ENCODE measurements at regions not wholly inside any gene's neighbourhood (a gene's known extent, or its start where the extent isn't known, plus 50 kb on each side); places are given as distances from the start of the nearest gene placed in this dataset.

DNA sequence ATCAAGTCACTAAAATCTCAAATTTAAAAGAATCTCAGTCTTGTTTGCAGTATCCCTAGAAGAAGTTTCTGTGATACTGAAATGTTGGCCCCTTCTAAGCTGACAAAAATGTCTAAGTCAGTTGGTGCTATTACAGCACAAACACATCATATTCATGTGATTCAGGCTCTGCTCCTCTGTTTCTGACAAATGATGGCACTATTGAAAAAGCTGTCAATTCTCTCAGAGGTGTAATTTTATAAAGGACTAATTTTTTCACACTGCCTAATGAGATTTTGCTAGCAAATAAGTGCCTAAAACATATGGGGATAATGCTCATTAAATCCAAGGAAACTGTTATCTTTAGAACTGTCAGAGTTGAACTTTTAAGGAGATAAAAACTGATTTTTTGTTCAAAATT is 445.9 kb downstream of the DSC3 start:
- H2AFZ ChIP-seq (ENCODE audit: low read length): no peak overlapping the region
- H3K4me2 ChIP-seq (ENCODE audit: insufficient read depth in 1 of 2, low read depth in 2 of 2, low read length in 2 of 2): no peak overlapping the region
- no peak overlapping the region for H3K4me3 ChIP-seq (ENCODE audit: extremely low read depth in 1 of 4, insufficient read depth in 2 of 4, low read depth in 3 of 4, low read length in 4 of 4)
- no peaks in the 10 kb centered on the region for H3K9me3 ChIP-seq (ENCODE audit: insufficient read depth in 2 of 2, low read depth in 1 of 2, low read length in 1 of 2)
- H4K8ac ChIP-seq (ENCODE audit: extremely low read depth, insufficient read depth, low read length): no peak overlapping the region
- no peak for DNase-seq (ENCODE audit: low read depth in 1 of 2, low spot score in 2 of 2)
- H4K20me1 ChIP-seq (replicated peaks in 1 of 2; ENCODE audit: control insufficient read depth in 1 of 2, insufficient read depth in 2 of 2, low read length in 2 of 2): no peaks in the 10 kb centered on the region
- H2BK15ac ChIP-seq (ENCODE audit: low read length): no peak overlapping the region
- ChIA-PET CTCF (ENCODE audit: partially characterized antibody) (no interaction called here), POLR2A (ENCODE audit: partially characterized antibody) (no interaction called here)
- H3K23ac ChIP-seq (ENCODE audit: insufficient read length): no peak overlapping the region
- no peak overlapping the region for H3K18ac ChIP-seq (ENCODE audit: extremely low read depth, low read length)
- H3K27me3 ChIP-seq (replicated peaks in 1 of 4; ENCODE audit: control insufficient read depth in 3 of 4, extremely low read depth in 1 of 4, insufficient read depth in 3 of 4, low read length in 3 of 4): no peaks in the 10 kb centered on the region
- no peaks in the 10 kb centered on the region for H3K79me1 ChIP-seq (ENCODE audit: low read depth, low read length)
- no peak overlapping the region for H3K4ac ChIP-seq (replicated peaks; ENCODE audit: insufficient read length, low read depth, low read length)
- H3K79me2 ChIP-seq (ENCODE audit: control insufficient read depth in 1 of 2, insufficient read depth in 2 of 2, low read length in 2 of 2): no peaks in the 10 kb centered on the region
- no peak overlapping the region for H3K27ac ChIP-seq (ENCODE audit: low read depth, low read length)
- no peak overlapping the region for H2AK5ac ChIP-seq (ENCODE audit: low read depth, low read length)
- H3K23me2 ChIP-seq (ENCODE audit: low read depth, low read length): no peaks in the 10 kb centered on the region; the same call in 1 of the 2 replicates
- no peak overlapping the region for H2BK5ac ChIP-seq (ENCODE audit: low read depth, low read length)
- H4K5ac ChIP-seq (ENCODE audit: insufficient read length, low read depth, low read length): no peak overlapping the region
- no peak overlapping the region for H3K9ac ChIP-seq (replicated peaks in 1 of 4; ENCODE audit: extremely low read depth in 1 of 4, low read depth in 3 of 4, low read length in 3 of 4)
- H3K36me3 ChIP-seq (ENCODE audit: control insufficient read depth in 2 of 4, insufficient read depth in 4 of 4, low read length in 3 of 4): no peaks in the 10 kb centered on the region
- no peak for FAIRE-seq
- H3K56ac ChIP-seq (replicated peaks; ENCODE audit: insufficient read length, low read depth, low read length): no peak overlapping the region
- no peak overlapping the region for H2BK120ac ChIP-seq (replicated peaks; ENCODE audit: low read depth, low read length)
- H2BK20ac ChIP-seq (ENCODE audit: low read length): no peak overlapping the region
- H2BK12ac ChIP-seq (ENCODE audit: low read depth, low read length): no peak overlapping the region
- no peak overlapping the region for H3K14ac ChIP-seq (ENCODE audit: insufficient read length)
- no peak overlapping the region for H4K91ac ChIP-seq (replicated peaks; ENCODE audit: insufficient read length, low read length)
- peaks cover 0 to 6% (median 0%) of the 10 kb centered on the region in 4 experiments; a peak in 1 of 7 replicates for H3K4me1 ChIP-seq (replicated peaks in 1 of 4; ENCODE audit: control insufficient read depth in 3 of 4, insufficient read depth in 4 of 4, low read length in 3 of 4)
- TF ChIP-seq CEBPB (IDR thresholded peaks at IDR 0.05; ENCODE audit: low read depth, low read length) (no peak), SP1 (IDR thresholded peaks at IDR 0.05; ENCODE audit: low read depth, low read length) (no peak), TCF12 (IDR thresholded peaks at IDR 0.05; ENCODE audit: low read depth, low read length) (no peak), CTBP2 (IDR thresholded peaks at IDR 0.05; ENCODE audit: borderline replicate concordance, insufficient read depth, insufficient read length, low read length) (no peak), SIX5 (IDR thresholded peaks at IDR 0.05; ENCODE audit: low read depth, low read length) (no peak), SP4 (IDR thresholded peaks at IDR 0.05; ENCODE audit: low read length) (no peak), EZH2 (IDR thresholded peaks at IDR 0.05; ENCODE audit: low read depth, low read length, severe bottlenecking) (no peak), CTCF (IDR thresholded peaks at IDR 0.05; ENCODE audit: control extremely low read depth in 1 of 3, insufficient read depth in 1 of 3, low read depth in 1 of 3, low read length in 3 of 3) (no peak), CBX8 (IDR thresholded peaks at IDR 0.05; ENCODE audit: borderline replicate concordance, low read depth, low read length) (no peak), ASH2L (IDR thresholded peaks at IDR 0.05; ENCODE audit: low read length) (no peak), SAP30 (IDR thresholded peaks at IDR 0.05; ENCODE audit: insufficient read depth, insufficient replicate concordance, low read length) (no peak), RXRA (IDR thresholded peaks at IDR 0.05; ENCODE audit: insufficient read depth, low read depth, low read length) (no peak), POU5F1 (IDR thresholded peaks at IDR 0.05; ENCODE audit: low read depth, low read length) (no peak), SRF (IDR thresholded peaks at IDR 0.05; ENCODE audit: low read depth, low read length) (no peak)
